ENCODE measurements at regions not wholly inside any gene's neighbourhood (a gene's known extent, or its start where the extent isn't known, plus 50 kb on each side); places are given as distances from the start of the nearest gene placed in this dataset.

GRCh38 chr2:36140391-36140790, 215.2 kb upstream of the CRIM1 start:
- TF ChIP-seq CTCF (IDR thresholded peaks at IDR 0.05) (no peak), POLR2A (IDR thresholded peaks at IDR 0.05) (no peak), POLR2AphosphoS5 (IDR thresholded peaks at IDR 0.05) (no peak)

All from prostate gland (tissue), 2 donors.